ENCODE measurements at regions not wholly inside any gene's neighbourhood (a gene's known extent, or its start where the extent isn't known, plus 50 kb on each side); places are given as distances from the start of the nearest gene placed in this dataset.

GRCh38 chr2:4549666-4550210, 846.4 kb downstream of the DCDC2C start:
- Histone ChIP-seq H3K4me2 (no peak overlapping the region), H3K4me1 (no peaks in the 10 kb centered on the region), H3K27ac (no peak overlapping the region), H3K4me3 (no peak overlapping the region), H3K9me3 (peaks cover 11% of the 10 kb centered on the region; the same call in 2 of the 3 replicates)
- DNase-seq (ENCODE audit: low read depth in 1 of 2, low spot score in 1 of 2) (no peak), FAIRE-seq (no peak), ATAC-seq (no peak)
- WGBS (ENCODE audit: missing lambda C conversion rate), result 32% methylated on average over 8 of the region's 8 CpGs
- no peak for TF ChIP-seq ZC3H11A (IDR thresholded peaks at IDR 0.05)
- TF ChIP-seq RARB (CRISPR knock-in tag; IDR thresholded peaks at IDR 0.05), result no peak
- no peak for TF ChIP-seq HMGXB4 (CRISPR knock-in tag; IDR thresholded peaks at IDR 0.05; ENCODE audit: borderline replicate concordance)
- no peak for TF ChIP-seq SREBF2 (IDR thresholded peaks at IDR 0.05)
- no peak for TF ChIP-seq FOSL2 (IDR thresholded peaks at IDR 0.05)
- no peak for TF ChIP-seq FOSL2 (CRISPR knock-in tag; IDR thresholded peaks at IDR 0.05)
- no peak for TF ChIP-seq HOXA7 (CRISPR knock-in tag; IDR thresholded peaks at IDR 0.05)
- no peak for TF ChIP-seq POLR2A (IDR thresholded peaks at IDR 0.05; ENCODE audit: low read length)
- TF ChIP-seq USF2 (IDR thresholded peaks at IDR 0.05), result no peak
- no peak for TF ChIP-seq REST (IDR thresholded peaks at IDR 0.05)
- TF ChIP-seq MAFK (IDR thresholded peaks at IDR 0.05; ENCODE audit: partially characterized antibody), result no peak
- TF ChIP-seq PBX3 (IDR thresholded peaks at IDR 0.05), result no peak
- TF ChIP-seq RCOR1 (IDR thresholded peaks at IDR 0.05; ENCODE audit: low read depth, low read length), result no peak
- no peak for TF ChIP-seq GATA3 (IDR thresholded peaks at IDR 0.05; ENCODE audit: borderline replicate concordance)
- no peak for TF ChIP-seq JUNB (IDR thresholded peaks at IDR 0.05)
- no peak for TF ChIP-seq KDM5A (IDR thresholded peaks at IDR 0.05)
- no peak for TF ChIP-seq HES2 (IDR thresholded peaks at IDR 0.05)
- ChIA-PET CTCF (no interaction called here), POLR2A (no interaction called here)

- ChIA-PET CTCF (no interaction called here), POLR2A (no interaction called here)
- Histone ChIP-seq H3K9me3 (peaks cover 15% of the 10 kb centered on the region; the same call in 2 of the 3 replicates), H3K27ac (no peak overlapping the region), H3K4me1 (no peaks in the 10 kb centered on the region), H3K4me2 (no peak overlapping the region), H3K4me3 (no peak overlapping the region)
- TF ChIP-seq RARB (CRISPR knock-in tag; IDR thresholded peaks at IDR 0.05) (no peak), HOXA7 (CRISPR knock-in tag; IDR thresholded peaks at IDR 0.05) (no peak), ATOH8 (CRISPR knock-in tag; IDR thresholded peaks at IDR 0.05; ENCODE audit: low read depth) (no peak), USF2 (IDR thresholded peaks at IDR 0.05) (no peak), HOXB5 (CRISPR knock-in tag; IDR thresholded peaks at IDR 0.05) (no peak), HES2 (IDR thresholded peaks at IDR 0.05) (no peak), ZSCAN20 (CRISPR knock-in tag; IDR thresholded peaks at IDR 0.05) (no peak), MYC (IDR thresholded peaks at IDR 0.05; ENCODE audit: borderline replicate concordance, low read length) (no peak), RCOR1 (IDR thresholded peaks at IDR 0.05; ENCODE audit: low read depth, low read length) (no peak), E2F6 (IDR thresholded peaks at IDR 0.05; ENCODE audit: borderline replicate concordance, low read depth) (no peak), HOXB13 (CRISPR knock-in tag; IDR thresholded peaks at IDR 0.05; ENCODE audit: low read depth) (no peak)
- no peak for ATAC-seq
- no peak for FAIRE-seq
- 7% methylated on average over 9 of the region's 9 CpGs for WGBS (ENCODE audit: missing lambda C conversion rate)
- DNase-seq (ENCODE audit: low read depth in 1 of 2, low spot score in 1 of 2), result no peak
Observed at GRCh38 chr2:4551691-4552474, 848.5 kb downstream of the DCDC2C start.
